Activated T-helper 17 cell treated with anti-CD3 and anti-CD28 coated beads, Interleukin-2, amount 50 U/mL, for 72 hours (primary cell): ENCODE measurements at regions not wholly inside any gene's neighbourhood (a gene's known extent, or its start where the extent isn't known, plus 50 kb on each side); places are given as distances from the start of the nearest gene placed in this dataset.

Experiments
- ATAC-seq: fragments of 150-1000 bp; cut with Tn5 transposase; replicated peaks from 2 replicates; pipeline ENCODE4 v1.10.0; 2021; ENCODE audit warnings: mild to moderate bottlenecking, moderate library complexity
- H3K27ac Mint-ChIP-seq: one replicate; pipeline ENCODE4 v1.8.0; 2022; ENCODE audit warnings: mixed read lengths
- H3K27me3 Mint-ChIP-seq: one replicate; pipeline ENCODE4 v1.8.0; 2022; ENCODE audit warnings: mixed read lengths
- H3K36me3 Mint-ChIP-seq: one replicate; pipeline ENCODE4 v1.8.0; 2022; ENCODE audit warnings: low read depth, mild to moderate bottlenecking, mixed read lengths
- H3K4me1 Mint-ChIP-seq: one replicate; pipeline ENCODE4 v1.8.0; 2022; ENCODE audit warnings: mixed read lengths
- H3K4me3 Mint-ChIP-seq: one replicate; pipeline ENCODE4 v1.8.0; 2022; ENCODE audit warnings: mild to moderate bottlenecking, mixed read lengths
- H3K9me3 Mint-ChIP-seq: one replicate; pipeline ENCODE4 v1.8.0; 2022; ENCODE audit warnings: mixed read lengths

DNA sequence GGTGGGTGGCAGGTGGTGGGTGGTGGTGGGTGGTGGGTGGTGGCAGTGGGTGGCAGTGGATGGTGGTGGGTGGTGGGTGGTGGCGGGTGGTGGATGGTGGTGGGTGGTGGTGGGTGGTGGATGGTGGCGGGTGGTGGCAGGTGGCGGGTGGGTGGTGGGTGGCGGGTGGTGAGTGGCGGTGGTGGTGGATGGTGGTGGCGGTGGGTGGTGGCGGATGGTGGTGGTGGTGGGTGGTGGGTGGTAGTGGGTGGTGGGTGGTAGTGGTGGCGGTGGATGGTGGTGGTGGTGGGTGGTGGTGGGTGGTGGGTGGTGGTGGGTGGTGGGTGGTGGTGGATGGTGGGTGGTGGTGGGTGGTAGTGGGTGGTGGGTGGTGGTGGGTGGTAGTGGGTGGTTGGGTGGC is 423.8 kb upstream of the PSMD7 start:
- Mint-ChIP-seq H3K4me3 (no peak overlapping the region), H3K4me1 (no peaks in the 10 kb centered on the region), H3K36me3 (no peaks in the 10 kb centered on the region), H3K27ac (no peak overlapping the region), H3K27me3 (peaks cover 6% of the 10 kb centered on the region), H3K9me3 (no peaks in the 10 kb centered on the region)
- no peak for ATAC-seq

GRCh38 chr16:73871088-73871733 is 425.4 kb upstream of the PSMD7 start:
- Mint-ChIP-seq H3K4me1 (no peaks in the 10 kb centered on the region), H3K4me3 (no peak overlapping the region), H3K9me3 (no peaks in the 10 kb centered on the region), H3K36me3 (no peaks in the 10 kb centered on the region), H3K27me3 (peaks cover 3% of the 10 kb centered on the region), H3K27ac (no peak overlapping the region)
- ATAC-seq = no peak

GRCh38 chr16:73869126-73869525 is 427.5 kb upstream of the PSMD7 start:
- H3K27me3 Mint-ChIP-seq = peaks cover 3% of the 10 kb centered on the region
- ATAC-seq = no peak
- no peaks in the 10 kb centered on the region for H3K4me1 Mint-ChIP-seq
- no peaks in the 10 kb centered on the region for H3K36me3 Mint-ChIP-seq
- H3K4me3 Mint-ChIP-seq = no peak overlapping the region
- no peak overlapping the region for H3K27ac Mint-ChIP-seq
- no peaks in the 10 kb centered on the region for H3K9me3 Mint-ChIP-seq

DNA sequence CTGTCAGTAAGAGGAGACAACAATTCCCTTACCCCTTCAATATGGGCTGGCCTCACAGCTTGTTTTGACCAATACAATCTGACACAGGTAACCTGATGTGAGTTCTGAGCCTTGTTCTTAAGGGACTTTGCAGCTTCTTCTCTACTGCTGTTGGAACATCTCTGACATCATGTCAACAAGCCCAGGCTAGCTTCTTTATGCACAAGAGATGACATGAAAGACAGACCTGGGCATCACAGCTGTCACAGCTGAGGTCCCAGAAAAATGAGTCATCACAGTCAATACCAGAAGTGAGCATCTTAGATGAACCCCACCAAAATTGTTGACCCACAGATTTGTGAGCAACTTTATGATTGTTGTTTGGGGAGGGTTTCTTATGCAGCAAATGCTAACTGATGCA is 431.7 kb upstream of the PSMD7 start:
- H3K27me3 Mint-ChIP-seq = no peaks in the 10 kb centered on the region
- ATAC-seq = no peak
- H3K36me3 Mint-ChIP-seq = no peaks in the 10 kb centered on the region
- no peaks in the 10 kb centered on the region for H3K4me1 Mint-ChIP-seq
- H3K27ac Mint-ChIP-seq = no peak overlapping the region
- H3K4me3 Mint-ChIP-seq = no peak overlapping the region
- H3K9me3 Mint-ChIP-seq = no peaks in the 10 kb centered on the region

DNA sequence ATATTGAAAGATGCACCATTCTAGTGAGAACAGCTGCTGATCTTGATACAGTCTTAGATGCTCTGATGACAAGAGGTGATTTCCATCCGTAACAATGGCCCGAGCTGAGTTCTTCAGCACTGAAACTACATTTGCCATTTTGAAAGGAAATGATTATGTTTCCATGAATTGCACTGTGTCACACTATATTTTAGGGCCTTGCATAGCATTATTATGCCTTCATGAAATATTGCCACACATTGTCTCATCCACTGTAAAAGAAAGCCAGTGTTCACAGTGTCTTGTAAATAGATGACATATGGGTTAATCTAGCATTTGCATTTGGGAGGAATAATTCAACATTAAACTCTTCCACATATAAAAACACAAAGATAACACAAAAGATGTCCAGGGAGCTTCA is 438.3 kb upstream of the PSMD7 start:
- H3K27me3 Mint-ChIP-seq = no peaks in the 10 kb centered on the region
- no peaks in the 10 kb centered on the region for H3K36me3 Mint-ChIP-seq

DNA sequence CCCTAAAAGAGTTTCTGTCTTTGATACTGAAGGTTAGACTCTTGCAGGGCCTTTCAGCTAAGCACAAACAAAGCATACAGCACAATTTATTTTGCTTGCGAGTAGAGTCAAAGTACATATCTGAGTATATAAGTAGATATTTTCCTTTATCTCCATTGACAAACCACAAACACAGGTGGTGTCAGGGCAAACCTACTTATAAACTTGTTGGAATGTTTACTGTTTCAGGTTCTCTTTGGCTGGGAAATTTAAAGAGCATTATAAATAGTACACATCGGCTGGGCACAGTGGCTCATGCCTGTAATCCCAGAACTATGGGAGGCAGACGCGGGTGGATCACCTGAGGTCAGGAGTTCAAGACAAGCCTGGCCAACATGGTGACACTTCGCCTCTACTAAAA is 442.6 kb upstream of the PSMD7 start:
- no peaks in the 10 kb centered on the region for H3K36me3 Mint-ChIP-seq
- H3K4me1 Mint-ChIP-seq = no peaks in the 10 kb centered on the region
- no peak overlapping the region for H3K27ac Mint-ChIP-seq
- no peak for ATAC-seq
- H3K9me3 Mint-ChIP-seq = no peaks in the 10 kb centered on the region
- peaks cover 3% of the 10 kb centered on the region for H3K27me3 Mint-ChIP-seq
- H3K4me3 Mint-ChIP-seq = no peak overlapping the region

More for the DNA sequence above, 438.3 kb upstream of the PSMD7 start:
- no peaks in the 10 kb centered on the region for H3K4me1 Mint-ChIP-seq
- H3K4me3 Mint-ChIP-seq = no peak overlapping the region
- no peak for ATAC-seq
- no peaks in the 10 kb centered on the region for H3K9me3 Mint-ChIP-seq
- H3K27ac Mint-ChIP-seq = no peak overlapping the region

DNA sequence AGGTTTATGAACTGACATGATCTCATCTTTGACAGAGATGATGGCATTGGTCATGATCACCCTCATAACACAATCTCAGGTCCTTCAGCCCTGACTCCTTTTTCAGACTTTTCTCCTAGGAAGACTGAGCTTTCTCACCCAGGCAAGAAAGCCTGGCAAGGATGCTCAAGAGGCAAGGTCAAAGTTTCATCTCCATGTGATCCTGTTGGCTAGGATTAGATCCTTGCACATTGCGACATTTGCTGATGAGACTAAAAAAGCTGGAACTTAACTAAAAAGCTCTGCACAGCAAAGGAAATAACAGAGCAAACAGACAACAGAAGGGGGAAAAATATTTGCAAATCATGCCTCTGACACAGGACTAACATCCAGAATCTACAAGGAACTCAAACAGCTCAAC is 444.1 kb upstream of the PSMD7 start:
- Mint-ChIP-seq H3K27ac (no peak overlapping the region), H3K9me3 (no peaks in the 10 kb centered on the region), H3K36me3 (no peaks in the 10 kb centered on the region), H3K4me3 (no peak overlapping the region), H3K4me1 (no peaks in the 10 kb centered on the region), H3K27me3 (peaks cover 3% of the 10 kb centered on the region)
- ATAC-seq = no peak

GRCh38 chr16:73848993-73849392 is 447.6 kb upstream of the PSMD7 start:
- Mint-ChIP-seq H3K27ac (no peak overlapping the region), H3K4me1 (no peaks in the 10 kb centered on the region), H3K4me3 (no peak overlapping the region), H3K9me3 (peaks cover 5% of the 10 kb centered on the region), H3K36me3 (no peaks in the 10 kb centered on the region), H3K27me3 (peaks cover 3% of the 10 kb centered on the region)
- no peak for ATAC-seq

DNA sequence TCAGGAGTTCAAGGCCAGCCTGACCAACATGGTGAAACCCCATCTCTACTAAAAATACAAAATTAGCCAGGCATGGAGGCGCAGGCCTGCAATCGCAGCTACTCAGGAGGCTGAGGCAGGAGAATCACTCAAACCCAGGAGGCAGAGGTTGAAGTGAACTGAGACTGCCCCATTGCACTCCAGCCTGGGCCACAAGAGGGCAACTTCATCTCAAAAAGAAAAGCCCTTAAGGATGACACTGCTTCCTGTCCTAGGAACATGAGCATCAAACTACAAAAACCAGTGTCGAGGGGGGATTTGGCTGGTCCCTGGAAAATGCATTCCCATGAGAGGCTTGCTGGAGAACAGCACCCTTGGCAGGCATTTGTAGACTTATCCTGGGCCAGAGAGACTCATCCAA is 449.5 kb upstream of the PSMD7 start:
- Mint-ChIP-seq H3K9me3 (peaks cover 5% of the 10 kb centered on the region), H3K36me3 (no peaks in the 10 kb centered on the region), H3K4me3 (no peak overlapping the region), H3K27me3 (peaks cover 3% of the 10 kb centered on the region), H3K27ac (no peak overlapping the region), H3K4me1 (no peaks in the 10 kb centered on the region)
- no peak for ATAC-seq

DNA sequence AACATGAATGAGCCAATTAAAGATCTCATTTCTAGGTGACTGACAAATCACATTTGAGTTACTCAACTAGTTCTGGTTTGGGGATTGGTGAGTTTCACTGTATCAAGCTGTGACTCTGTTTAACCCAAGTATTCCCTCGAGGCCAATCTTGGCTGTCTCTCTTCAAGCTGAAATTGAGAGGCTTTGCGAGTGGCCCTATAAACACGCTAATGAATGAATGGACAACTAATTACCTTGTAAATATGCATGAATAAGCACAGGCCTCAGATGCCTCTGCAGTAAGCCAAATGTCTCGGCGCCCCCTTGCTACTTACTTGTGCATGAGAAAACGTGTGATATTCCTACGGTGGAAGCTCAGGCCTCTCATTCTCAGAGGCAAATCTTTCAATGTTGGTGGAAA is 450.3 kb upstream of the PSMD7 start:
- Mint-ChIP-seq H3K36me3 (no peaks in the 10 kb centered on the region), H3K27me3 (peaks cover 3% of the 10 kb centered on the region), H3K9me3 (peaks cover 5% of the 10 kb centered on the region), H3K4me1 (no peaks in the 10 kb centered on the region), H3K4me3 (no peak overlapping the region), H3K27ac (no peak overlapping the region)
- ATAC-seq = no peak

- Mint-ChIP-seq H3K9me3 (peaks cover 5% of the 10 kb centered on the region), H3K27ac (no peak overlapping the region)
- no peak for ATAC-seq
These were observed 450.6 kb upstream of the PSMD7 start for GRCh38 chr16:73846007-73846330.

DNA sequence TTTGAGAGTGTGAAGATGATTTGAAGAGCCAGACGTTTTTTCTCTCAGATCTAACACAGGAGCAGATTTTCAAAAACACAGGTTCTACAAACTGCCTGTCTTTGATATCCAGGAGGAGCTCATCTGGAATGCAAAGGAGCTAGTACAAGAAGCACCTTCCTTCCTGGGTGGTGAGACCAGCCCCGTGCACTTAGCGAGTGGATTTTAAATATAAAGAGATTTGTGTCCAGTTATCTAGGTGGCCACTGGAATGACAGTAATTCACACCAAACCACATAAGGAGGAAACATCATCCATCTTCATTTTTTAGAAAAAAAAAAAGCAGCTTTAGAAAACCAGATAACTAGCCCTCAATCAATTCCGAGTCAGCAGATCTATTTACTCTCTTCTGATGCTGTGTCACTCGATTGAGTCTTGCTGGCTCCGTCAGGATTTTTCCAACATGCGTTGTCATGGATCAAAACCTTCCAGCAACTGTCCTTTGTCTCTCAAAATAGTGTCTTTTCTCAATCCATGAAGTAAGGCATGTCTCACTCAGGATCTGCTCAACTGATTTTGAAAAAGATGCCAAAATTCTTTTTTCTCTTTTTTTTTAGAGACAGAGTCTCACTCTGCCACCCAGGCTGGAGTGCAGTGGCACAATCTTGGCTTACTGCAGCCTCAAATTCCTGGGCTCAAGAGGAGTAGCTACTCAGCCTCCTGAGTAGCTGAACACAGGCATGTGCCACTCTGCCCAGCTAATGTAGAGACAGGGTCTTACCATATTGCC is 451.2 kb upstream of the PSMD7 start:
- no peak for ATAC-seq
- Mint-ChIP-seq H3K4me3 (no peak overlapping the region), H3K27me3 (no peaks in the 10 kb centered on the region), H3K27ac (no peak overlapping the region), H3K9me3 (peaks cover 5% of the 10 kb centered on the region), H3K36me3 (no peaks in the 10 kb centered on the region), H3K4me1 (no peaks in the 10 kb centered on the region)

More at GRCh38 chr16:73846007-73846330, 450.6 kb upstream of the PSMD7 start:
- Mint-ChIP-seq H3K36me3 (no peaks in the 10 kb centered on the region), H3K4me3 (no peak overlapping the region), H3K27me3 (peaks cover 2% of the 10 kb centered on the region), H3K4me1 (no peaks in the 10 kb centered on the region)

DNA sequence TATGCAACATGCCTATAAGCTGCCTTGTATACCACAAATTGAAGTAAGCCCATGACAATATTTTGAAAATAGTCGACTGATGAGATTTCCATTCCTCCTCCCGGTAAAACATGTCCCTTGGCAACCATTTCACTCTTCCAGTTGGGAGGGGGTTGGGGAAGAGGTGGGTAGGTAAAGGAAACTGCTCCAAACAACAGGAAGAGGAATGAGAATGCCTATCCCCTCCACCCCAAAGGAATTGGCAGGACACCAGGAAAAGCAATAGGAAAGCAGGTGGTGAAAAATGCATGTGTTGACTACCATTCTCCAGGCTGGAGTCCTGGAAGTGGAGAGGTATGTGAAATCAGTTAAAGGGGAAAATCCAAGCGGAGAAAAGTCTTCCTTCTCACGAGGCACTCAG is 455.9 kb upstream of the PSMD7 start:
- Mint-ChIP-seq H3K36me3 (no peaks in the 10 kb centered on the region), H3K4me3 (no peak overlapping the region), H3K27me3 (no peaks in the 10 kb centered on the region), H3K4me1 (no peaks in the 10 kb centered on the region), H3K27ac (no peak overlapping the region), H3K9me3 (peaks cover 10% of the 10 kb centered on the region)
- ATAC-seq = no peak

DNA sequence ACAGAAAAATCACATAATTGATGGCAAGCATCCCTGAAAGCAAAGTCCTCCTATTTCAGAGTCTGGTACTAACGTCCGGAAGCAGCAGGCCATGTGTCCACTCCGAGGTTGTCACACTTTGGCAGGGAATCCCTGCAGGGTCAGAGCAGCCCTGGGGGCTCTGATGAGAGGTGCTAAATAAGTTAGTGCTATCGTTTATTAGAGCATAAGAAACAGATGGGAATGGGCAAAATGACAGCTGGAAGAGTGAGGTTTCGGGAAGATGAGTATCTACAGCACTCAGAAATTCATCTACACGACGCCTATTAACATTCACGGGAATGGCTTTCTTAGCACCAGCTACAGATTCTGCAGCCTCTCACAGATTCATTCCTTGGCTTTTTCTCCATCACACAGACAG is 465.4 kb upstream of the PSMD7 start:
- no peak for ATAC-seq
- Mint-ChIP-seq H3K27ac (no peak overlapping the region), H3K4me1 (no peaks in the 10 kb centered on the region), H3K9me3 (no peaks in the 10 kb centered on the region), H3K36me3 (no peaks in the 10 kb centered on the region), H3K4me3 (no peak overlapping the region), H3K27me3 (peaks cover 3% of the 10 kb centered on the region)

DNA sequence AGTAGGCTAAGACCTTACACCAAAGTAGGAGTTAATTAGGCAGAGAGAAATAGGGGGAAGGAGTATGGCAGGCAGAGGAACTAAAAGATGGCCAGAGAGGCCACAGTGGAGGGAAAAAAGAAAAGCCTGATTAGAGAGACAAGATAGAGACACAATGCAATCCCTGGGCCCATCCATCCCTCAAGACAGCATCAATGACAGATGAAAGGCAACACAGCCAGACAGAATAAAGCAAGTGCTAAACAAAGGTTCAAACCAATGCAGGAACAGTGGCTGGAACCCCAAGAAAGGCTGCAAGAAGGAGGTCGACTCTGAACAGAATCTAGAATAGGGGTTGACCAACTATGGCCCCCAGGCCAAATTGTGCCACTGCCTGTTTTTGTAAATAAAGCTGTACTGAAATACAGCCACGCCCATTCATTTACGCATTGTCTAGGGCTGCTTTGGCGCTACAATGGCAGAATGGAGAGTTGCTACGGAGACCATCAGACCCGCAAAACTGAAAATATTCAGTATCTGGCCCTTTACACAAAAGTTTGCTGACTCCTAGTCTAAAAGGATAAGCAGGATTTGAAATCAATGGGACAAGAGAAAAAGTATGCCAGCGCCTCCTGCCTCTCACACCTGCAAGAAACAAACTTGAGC is 473.3 kb upstream of the PSMD7 start:
- H3K27me3 Mint-ChIP-seq = peaks cover 4% of the 10 kb centered on the region
- H3K36me3 Mint-ChIP-seq = no peaks in the 10 kb centered on the region
- H3K9me3 Mint-ChIP-seq = peaks cover 8% of the 10 kb centered on the region
- no peaks in the 10 kb centered on the region for H3K4me1 Mint-ChIP-seq
- no peak for ATAC-seq
- no peak overlapping the region for H3K27ac Mint-ChIP-seq
- no peak overlapping the region for H3K4me3 Mint-ChIP-seq
